Glomerular visceral epithelial cell (primary cell): ENCODE measurements at regions not wholly inside any gene's neighbourhood (a gene's known extent, or its start where the extent isn't known, plus 50 kb on each side); places are given as distances from the start of the nearest gene placed in this dataset.
A peak's percentile ranks its signal among the peaks of the same experiment; 100 is the strongest.
"Not testable (repeated sequence)": the region's sequence is repeated elsewhere in the genome, so short reads cannot be mapped to it uniquely, and the experiment has no call there.

Experiments
- DNase-seq: peaks from one replicate; pipeline ENCODE4 v3.0.0-alpha.2; 2016; ENCODE audit errors: extremely low spot score

- no peak for DNase-seq
Measured at GRCh38 chr5:164972973-164973372, 1467.6 kb downstream of the MAT2B start.

- DNase-seq: no peak
Measured at GRCh38 chr5:164975986-164976385, 1470.6 kb downstream of the MAT2B start.

GRCh38 chr5:164980480-164980879 lies 1475.1 kb downstream of the MAT2B start:
- no peak for DNase-seq

- DNase-seq: no peak
Measured at GRCh38 chr5:164998142-164998541, 1492.7 kb downstream of the MAT2B start.

GRCh38 chr5:164998590-164998989 lies 1493.2 kb downstream of the MAT2B start:
- no peak for DNase-seq

GRCh38 chr5:165000479-165001190 lies 1495.2 kb downstream of the MAT2B start:
- DNase-seq: no peak

GRCh38 chr5:165003283-165003682 lies 1497.9 kb downstream of the MAT2B start:
- DNase-seq: no peak

- no peak for DNase-seq
Measured at GRCh38 chr5:165004175-165004574, 1498.8 kb downstream of the MAT2B start.

- DNase-seq: no peak
Measured at GRCh38 chr5:165014439-165014838, 1509.0 kb downstream of the MAT2B start.

- no peak for DNase-seq
Measured at GRCh38 chr5:165015126-165015525, 1509.7 kb downstream of the MAT2B start.

GRCh38 chr5:165015547-165015946 lies 1510.1 kb downstream of the MAT2B start:
- no peak for DNase-seq

GRCh38 chr5:165026971-165027370 lies 1521.6 kb downstream of the MAT2B start:
- no peak for DNase-seq

- DNase-seq: no peak
Measured at GRCh38 chr5:165028356-165028755, 1522.9 kb downstream of the MAT2B start.

- DNase-seq: no peak
Measured at GRCh38 chr5:165029099-165029870, 1523.9 kb downstream of the MAT2B start.

GRCh38 chr5:165030971-165031370 lies 1525.6 kb downstream of the MAT2B start:
- DNase-seq: no peak

GRCh38 chr5:165031371-165031770 lies 1526.0 kb downstream of the MAT2B start:
- DNase-seq: no peak

- peak; percentile 20 for DNase-seq
Measured at GRCh38 chr5:165035520-165035919, 1530.1 kb downstream of the MAT2B start.

GRCh38 chr5:165039748-165040147 lies 1534.3 kb downstream of the MAT2B start:
- DNase-seq: no peak

GRCh38 chr5:165045941-165046340 lies 1540.5 kb downstream of the MAT2B start:
- DNase-seq: not testable (repeated sequence)

GRCh38 chr5:165055476-165055875 lies 1550.1 kb downstream of the MAT2B start:
- no peak for DNase-seq

GRCh38 chr5:165057145-165057544 lies 1551.7 kb downstream of the MAT2B start:
- DNase-seq: no peak

- no peak for DNase-seq
Measured at GRCh38 chr5:165066751-165067385, 1561.4 kb downstream of the MAT2B start.

GRCh38 chr5:165076686-165077085 lies 1571.3 kb downstream of the MAT2B start:
- no peak for DNase-seq
